GM18951 (cell line): ENCODE measurements at regions not wholly inside any gene's neighbourhood (a gene's known extent, or its start where the extent isn't known, plus 50 kb on each side); places are given as distances from the start of the nearest gene placed in this dataset.

Experiments used
- POLR2A ChIP-seq: IDR thresholded peaks from 4 replicates; pipeline ENCODE4 v1.6.1; 2011; ENCODE audit warnings: mild to moderate bottlenecking; ENCODE audit not compliant: insufficient read length, insufficient read depth; ENCODE audit errors: extremely low read depth
- in situ Hi-C: fragments of 300-500 bp; cut with MboI; formaldehyde crosslinking; loops from one replicate; pipeline ENCODE4 v1.12.0; 2022; ENCODE audit warnings: low sequenced_read_pairs, mixed read lengths, inconsistent platforms; ENCODE audit not compliant: unreplicated experiment

DNA sequence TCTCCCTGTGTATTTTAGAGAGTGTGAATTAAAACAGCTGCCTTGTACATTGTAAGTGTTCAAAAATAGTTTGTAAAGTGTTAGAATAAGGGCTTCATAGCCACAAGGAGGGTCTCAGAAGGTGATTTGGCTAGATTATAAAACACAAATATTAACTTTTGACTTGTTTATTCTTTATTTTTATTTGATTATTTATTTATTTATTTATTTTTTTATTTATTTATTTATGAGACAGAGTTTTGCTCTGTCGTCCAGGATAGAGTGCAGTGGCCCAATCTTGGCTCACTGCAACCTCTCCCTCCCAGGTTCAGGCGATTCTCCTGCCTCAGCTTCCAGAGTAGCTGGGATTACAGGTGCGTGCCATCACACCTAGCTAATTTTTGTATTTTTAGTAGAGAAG, 111.5 kb upstream of the RBFOX1 start:
- in situ Hi-C loops, result no loop called here
- no peak for TF ChIP-seq POLR2A

DNA sequence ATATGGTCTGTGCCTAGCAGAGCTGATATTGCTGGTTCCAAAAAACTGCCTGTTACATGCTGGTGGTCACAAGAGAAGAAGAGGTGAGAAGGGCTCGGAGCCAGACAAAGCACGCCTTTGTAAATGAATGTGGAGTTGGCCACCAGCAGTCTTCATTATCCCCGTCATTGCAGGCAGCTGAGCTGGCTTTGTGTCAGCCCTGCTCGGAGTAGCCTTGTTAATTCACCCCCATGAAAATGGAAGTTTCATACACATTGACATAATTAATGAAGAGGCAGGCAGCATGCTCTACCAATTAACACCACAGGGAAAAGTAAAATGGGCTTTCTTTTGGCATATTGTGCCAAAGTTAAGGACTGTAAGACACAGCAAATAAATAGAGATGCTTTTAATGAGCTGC, 113.7 kb upstream of the RBFOX1 start:
- no peak for TF ChIP-seq POLR2A
- in situ Hi-C loops, result no loop called here

DNA sequence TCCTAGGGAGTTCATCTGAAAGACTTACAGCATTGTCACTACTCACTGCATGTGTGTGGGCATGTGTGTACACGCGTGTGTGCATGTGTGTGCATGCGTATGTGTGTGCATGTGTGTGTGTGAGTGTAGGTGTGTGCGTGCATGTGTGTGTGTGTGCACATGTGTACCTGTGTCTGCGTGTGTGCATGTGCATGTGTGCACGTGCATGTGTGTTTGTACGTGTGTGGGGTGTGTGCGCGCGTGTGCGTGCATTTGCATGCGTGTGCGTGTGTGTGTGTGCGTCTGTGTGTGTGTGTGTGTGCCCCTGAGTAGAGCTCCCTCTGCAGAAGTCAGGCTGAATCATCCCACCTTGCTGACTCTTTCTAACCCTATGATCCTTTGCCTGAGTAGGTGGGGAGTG, 114.8 kb upstream of the RBFOX1 start:
- in situ Hi-C loops, result no loop called here
- no peak for TF ChIP-seq POLR2A

DNA sequence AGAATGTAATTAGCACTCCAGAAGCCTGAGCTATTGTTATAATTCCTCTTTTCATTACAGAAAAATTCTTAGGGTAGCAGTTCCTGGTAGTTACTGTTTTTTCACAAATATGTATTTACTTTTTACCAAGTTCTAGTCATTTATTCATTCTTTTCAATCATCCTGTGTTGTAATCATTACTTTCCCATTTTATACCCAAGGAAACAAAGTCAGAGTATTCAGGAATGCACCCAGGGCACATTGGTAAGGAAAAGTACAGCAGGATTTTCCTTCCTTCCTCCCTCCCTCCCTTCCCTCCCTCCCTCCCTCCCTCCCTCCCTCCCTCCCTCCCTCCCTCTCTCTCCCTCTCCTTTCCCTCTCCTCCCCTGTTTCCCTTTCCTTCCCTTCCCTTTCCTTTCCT, 115.9 kb upstream of the RBFOX1 start:
- TF ChIP-seq POLR2A, result no peak
- in situ Hi-C loops, result no loop called here

DNA sequence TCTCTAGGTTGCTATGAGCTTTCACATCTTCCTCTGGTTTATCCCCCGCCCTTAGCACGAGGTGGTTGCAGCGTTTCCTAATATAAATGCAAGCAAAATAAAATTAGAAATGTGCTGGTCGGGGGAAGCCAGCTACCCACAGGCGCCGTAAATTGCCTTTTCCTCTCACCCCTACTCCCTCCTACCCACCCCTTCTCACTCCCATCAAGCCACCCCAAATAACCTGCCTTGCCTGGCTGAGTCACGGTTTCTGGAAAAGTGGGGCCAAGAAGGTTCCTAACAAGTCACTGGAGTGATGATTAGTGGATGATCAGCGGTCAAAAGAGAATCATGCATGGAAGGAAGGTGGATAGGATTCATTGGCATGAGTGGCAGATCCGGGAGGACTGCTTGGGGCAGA, 120.9 kb upstream of the RBFOX1 start:
- in situ Hi-C loops, result no loop called here
- no peak for TF ChIP-seq POLR2A

DNA sequence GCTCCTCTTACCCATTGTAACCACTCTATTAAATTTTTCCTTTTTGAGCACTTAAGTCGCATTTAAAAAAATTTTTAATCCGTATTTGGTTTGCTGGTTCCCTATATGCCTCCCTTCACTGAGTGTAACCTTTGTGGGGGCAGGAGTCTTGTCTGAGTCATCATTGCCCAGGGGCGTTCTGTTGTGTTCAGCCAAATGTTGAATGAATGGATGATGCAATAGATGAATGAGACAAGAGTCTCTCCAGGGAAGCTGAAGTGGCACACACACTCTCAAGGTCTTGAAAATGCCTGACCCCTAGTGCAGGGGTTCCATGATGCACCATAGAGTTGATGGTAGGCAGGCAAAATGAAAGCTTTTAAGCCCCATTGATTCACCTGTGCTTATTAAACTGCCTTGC, 123.0 kb upstream of the RBFOX1 start:
- no peak for TF ChIP-seq POLR2A
- in situ Hi-C loops, result no loop called here

DNA sequence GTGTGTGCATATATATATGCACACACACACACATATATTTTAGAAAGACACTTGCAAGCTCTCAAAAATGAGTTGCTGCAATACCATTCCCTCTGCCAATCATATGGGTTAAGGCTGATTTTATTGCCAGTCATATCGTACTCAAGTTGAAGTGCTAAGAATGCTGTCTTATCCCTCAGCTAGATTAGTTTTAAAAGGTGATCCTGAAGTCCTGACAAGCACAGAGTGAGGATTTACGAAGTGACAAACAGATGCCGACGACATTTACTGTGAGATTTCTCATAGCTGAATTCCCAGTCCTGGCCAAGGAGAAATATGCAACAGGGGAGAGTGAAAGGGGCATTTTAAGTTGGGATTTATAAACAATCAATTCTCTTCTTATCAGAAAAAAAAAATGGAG, 126.2 kb upstream of the RBFOX1 start:
- in situ Hi-C loops, result no loop called here
- TF ChIP-seq POLR2A, result no peak

DNA sequence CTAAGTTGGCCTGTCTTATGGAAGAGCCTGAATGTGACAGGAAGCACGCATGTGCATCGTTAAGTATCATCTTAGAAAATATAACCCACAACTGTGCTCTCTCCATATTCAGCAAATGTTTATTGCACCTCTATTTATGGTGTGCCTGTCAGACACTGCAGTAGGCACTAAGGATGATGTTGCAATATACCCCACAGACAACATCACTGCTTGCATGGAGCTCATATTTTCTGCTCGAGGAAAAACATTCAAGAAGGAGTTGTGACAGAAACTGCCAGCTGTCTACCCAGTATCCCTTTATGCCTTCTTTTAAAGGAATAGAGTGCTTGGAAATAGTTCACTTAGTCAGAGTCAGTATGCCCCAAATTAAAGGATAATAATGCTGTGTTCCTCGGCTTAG, 132.3 kb upstream of the RBFOX1 start:
- in situ Hi-C loops, result no loop called here
- TF ChIP-seq POLR2A, result no peak

DNA sequence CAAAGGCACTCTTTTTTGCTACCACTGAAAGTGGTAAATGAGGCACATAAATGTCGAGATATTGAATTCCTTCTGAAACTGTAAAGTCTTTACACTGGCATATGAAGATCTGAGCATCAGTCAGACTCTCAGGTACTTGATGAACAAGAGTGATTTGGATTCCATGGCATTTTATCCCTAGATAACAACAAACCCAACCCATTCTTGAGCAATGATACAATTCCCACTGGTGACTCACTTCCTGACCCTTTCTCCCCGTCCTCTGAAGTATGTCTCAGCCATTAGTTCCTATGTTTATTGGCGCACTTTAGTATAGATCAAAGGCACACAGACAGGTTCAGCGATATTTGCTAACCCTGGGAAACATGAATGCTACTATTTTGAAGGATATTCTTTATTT, 147.0 kb upstream of the RBFOX1 start:
- in situ Hi-C loops, result no loop called here
- no peak for TF ChIP-seq POLR2A

DNA sequence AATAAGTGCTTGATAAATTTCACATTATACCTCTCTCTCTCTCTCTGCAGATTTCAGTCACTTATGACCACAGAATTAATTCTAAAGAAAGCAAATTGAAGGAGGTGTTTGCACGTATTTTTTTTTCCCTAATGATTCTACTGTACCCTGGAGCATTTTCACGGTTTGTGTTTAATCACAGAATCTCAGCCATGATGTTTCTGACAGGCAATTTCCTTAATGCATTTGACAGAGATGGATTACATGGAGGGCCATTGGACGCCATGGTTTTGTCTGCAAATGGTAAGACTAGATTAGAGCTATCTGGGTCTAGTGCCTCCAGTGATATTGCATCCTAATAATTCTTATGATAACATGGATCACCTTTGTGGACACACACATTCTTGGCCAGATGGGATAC, 147.5 kb upstream of the RBFOX1 start:
- TF ChIP-seq POLR2A, result no peak
- in situ Hi-C loops, result no loop called here

DNA sequence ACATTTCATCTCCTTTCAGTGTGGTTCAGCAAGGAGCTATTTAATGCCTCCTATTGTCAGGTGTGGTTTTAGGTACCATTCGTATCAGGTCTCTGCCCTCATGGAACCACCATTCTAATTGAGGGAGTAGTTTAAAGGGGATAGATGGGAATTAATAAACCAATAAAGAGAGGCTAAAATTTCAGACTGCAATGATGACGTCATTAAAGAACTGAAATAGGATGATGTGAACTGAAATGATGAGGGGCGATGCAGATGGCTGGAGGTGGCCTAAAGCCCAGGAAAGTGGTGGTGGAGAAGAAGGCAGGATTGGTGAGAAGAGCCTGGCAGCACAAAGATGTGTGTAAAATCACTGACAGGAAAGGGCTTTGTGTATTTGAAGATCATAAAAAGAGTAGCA, 148.9 kb upstream of the RBFOX1 start:
- TF ChIP-seq POLR2A, result no peak

DNA sequence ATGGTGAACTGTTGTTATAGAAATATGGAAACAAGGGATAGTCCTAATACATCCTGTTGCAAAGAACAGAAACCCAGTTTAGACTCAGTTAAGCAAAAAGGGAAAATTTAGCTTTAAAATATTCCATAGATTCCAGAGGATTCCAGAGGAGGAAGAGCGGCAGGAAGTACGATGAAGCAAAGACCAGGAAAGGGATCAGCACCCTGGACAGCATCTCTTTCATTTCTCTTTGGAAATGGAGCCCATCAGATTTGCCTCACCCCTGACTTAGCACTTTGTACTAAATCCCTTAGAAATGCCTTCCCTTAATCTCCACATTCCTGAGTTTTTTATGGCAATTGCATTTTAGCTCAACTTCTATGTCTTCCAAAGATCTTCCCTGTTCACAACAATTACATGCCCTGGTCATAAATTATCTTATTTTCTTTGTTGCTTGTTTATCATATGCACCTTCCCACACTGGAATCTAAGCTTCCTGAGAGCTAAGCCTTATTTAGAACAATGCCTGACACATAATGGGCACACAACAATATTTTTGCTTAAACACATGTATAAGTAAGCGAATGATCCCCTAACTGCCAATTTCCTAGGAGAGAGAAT, 150.0 kb upstream of the RBFOX1 start:
- in situ Hi-C loops, result no loop called here
- TF ChIP-seq POLR2A, result no peak

More for the DNA sequence above, 148.9 kb upstream of the RBFOX1 start:
- in situ Hi-C loops, result no loop called here

DNA sequence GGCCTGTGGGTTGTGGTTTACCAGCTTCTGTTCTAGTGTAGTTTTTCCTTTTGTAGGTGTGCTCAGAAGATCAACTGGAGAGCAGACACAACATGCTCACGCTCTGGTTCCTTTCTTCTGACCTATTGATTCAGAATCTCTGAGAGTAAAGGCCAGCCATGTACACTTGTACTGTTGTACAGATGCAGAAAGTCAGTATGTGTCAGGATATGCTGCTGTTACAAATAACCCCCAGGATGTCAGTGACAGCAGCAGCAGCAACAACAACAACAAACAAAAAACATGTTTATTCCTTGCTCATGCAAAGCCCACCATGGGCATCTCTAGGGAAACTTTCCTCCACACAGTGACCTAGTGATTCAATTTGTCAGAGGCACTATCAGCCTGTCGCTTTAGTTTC, 154.8 kb upstream of the RBFOX1 start:
- in situ Hi-C loops, result no loop called here

DNA sequence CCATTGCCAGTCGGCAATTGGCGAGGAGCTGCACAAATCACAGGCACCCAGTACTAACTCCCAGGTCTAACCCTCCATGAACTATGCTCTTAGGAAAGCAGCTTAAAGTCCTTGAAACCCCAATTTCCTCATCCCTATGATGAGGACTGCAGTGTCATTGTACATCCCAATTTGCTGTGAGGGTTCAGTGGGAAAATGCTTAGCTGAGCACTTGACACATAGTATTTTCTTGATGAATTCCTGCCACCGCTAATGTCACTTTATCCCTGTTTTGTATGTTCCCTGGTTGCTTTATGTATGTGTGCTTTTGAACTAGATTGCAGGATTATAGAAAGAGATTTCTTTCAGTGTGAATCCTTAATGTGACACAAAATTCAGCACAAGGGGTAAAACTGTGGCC, 161.5 kb upstream of the RBFOX1 start:
- in situ Hi-C loops, result no loop called here
- TF ChIP-seq POLR2A, result no peak

More for the DNA sequence above, 154.8 kb upstream of the RBFOX1 start:
- no peak for TF ChIP-seq POLR2A

DNA sequence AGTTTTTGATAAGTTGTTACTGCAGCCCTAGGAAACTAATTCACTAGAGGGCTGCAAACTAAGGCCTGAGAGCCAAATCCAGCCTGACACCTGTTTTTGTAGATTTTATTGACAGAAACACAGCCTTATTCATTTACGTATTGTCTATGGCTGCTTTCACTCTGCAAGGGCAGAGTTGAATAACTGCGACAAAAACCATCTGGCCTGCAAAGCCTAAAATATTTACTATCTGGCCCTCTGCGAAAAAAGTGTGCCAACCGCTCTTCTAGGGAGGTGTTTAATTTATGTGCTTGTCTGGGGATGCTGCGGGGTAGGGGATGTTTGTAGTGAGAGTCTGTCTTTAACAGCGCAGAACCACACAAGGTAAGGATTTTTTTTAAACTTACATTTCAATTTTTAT, 165.0 kb upstream of the RBFOX1 start:
- in situ Hi-C loops, result no loop called here
- no peak for TF ChIP-seq POLR2A
